Epithelial cell of esophagus (primary cell): ENCODE measurements at regions not wholly inside any gene's neighbourhood (a gene's known extent, or its start where the extent isn't known, plus 50 kb on each side); places are given as distances from the start of the nearest gene placed in this dataset.
A peak's percentile ranks its signal among the peaks of the same experiment; 100 is the strongest.

ENCODE experiments used
- DNase-seq: peaks from one replicate; pipeline ENCODE4 v3.0.0; 2010; ENCODE audit warnings: low read depth
- H3K4me3 ChIP-seq: 2 replicates; pipeline ENCODE4 v1.5.1; 2011; ENCODE audit warnings: mild to moderate bottlenecking, low read length, control low read depth
- TF ChIP-seq, protein P1 (sequence below): IDR thresholded peaks from 2 replicates; pipeline ENCODE4 v1.5.1; 2011; ENCODE audit warnings: low read depth, mild to moderate bottlenecking, low read length, control low read depth, inconsistent platforms; ENCODE audit not compliant: insufficient read depth; ENCODE audit errors: missing control alignments

DNA sequence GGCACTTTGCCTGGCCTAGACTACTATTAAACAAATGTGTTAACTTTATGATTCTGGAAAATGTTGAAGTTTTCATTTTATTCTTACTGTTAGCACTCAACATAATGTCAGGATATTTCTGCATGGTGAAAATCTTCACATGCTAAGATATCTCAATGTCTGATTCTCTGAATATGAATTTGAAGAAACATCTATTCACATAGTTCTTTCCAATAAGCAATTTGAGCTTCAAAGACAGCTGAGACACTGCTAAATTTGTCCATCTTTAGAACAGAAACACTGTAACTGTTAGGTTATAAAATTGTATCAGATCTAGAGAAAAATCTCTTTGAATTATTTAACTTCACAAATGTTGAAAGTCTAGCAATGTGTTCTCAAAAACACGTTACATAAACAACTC, 970.2 kb downstream of the PLOD2 start:
- no peak overlapping the region for H3K4me3 ChIP-seq
- TF ChIP-seq, protein P1, sequence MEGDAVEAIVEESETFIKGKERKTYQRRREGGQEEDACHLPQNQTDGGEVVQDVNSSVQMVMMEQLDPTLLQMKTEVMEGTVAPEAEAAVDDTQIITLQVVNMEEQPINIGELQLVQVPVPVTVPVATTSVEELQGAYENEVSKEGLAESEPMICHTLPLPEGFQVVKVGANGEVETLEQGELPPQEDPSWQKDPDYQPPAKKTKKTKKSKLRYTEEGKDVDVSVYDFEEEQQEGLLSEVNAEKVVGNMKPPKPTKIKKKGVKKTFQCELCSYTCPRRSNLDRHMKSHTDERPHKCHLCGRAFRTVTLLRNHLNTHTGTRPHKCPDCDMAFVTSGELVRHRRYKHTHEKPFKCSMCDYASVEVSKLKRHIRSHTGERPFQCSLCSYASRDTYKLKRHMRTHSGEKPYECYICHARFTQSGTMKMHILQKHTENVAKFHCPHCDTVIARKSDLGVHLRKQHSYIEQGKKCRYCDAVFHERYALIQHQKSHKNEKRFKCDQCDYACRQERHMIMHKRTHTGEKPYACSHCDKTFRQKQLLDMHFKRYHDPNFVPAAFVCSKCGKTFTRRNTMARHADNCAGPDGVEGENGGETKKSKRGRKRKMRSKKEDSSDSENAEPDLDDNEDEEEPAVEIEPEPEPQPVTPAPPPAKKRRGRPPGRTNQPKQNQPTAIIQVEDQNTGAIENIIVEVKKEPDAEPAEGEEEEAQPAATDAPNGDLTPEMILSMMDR, result no peak
- DNase-seq, result no peak

DNA sequence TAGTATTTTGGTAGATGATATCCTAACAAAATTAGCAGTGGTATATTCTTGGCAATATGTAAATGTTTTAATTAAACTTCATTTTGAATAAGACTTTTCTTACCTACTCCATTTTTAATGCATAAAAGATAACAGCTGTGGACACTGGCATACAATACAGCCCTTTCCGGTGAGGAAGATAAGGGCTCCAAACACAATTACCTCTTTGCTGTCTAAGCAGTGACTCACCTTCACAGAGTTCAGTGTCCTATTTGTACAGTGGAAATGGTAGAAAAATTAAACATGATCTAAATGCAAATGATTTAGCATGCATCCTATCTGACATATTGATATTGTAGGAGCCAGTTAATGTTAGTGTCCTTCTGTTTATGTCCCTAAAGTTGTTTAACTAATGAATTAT, 969.4 kb downstream of the PLOD2 start:
- TF ChIP-seq, protein P1, result no peak
- peak; percentile 8 for DNase-seq
- no peak overlapping the region for H3K4me3 ChIP-seq

DNA sequence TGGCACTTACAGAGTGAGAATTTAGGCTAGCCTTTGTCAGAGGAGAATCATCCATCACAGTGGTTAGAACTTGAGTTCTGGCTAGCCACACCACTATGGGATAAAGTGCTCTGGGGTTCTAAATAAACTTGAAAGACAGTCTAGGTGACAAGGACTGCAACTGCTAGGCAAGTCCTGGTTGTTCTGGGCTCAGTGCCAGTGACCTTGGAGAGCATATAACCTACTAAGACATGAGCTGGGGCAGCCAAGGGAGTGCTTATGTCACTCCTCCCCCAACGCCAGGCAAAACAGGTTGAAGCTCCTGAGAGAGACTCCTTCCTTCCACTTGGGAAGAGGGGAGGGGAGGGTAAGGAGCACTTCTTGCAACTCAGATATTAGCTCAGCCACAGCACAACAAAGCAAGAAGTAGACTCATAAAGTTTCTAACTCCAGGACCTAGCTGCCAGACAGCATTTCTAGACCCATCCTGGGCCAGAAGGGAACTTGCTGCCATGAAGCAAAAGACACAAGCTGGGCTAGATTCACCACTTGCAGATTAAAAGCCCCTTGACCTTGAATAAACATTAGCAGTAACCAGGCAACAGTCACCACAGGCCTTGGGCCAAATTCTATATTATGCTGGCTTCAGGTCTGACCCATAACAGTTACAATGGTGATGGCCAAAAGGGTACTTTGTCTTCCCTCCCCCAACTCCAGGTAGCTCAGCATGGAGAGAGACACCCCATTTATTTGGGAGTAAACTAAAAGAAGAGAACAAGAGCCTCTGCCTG, 963.7 kb downstream of the PLOD2 start:
- no peak for DNase-seq
- H3K4me3 ChIP-seq, result no peak overlapping the region
- TF ChIP-seq, protein P1, result no peak

DNA sequence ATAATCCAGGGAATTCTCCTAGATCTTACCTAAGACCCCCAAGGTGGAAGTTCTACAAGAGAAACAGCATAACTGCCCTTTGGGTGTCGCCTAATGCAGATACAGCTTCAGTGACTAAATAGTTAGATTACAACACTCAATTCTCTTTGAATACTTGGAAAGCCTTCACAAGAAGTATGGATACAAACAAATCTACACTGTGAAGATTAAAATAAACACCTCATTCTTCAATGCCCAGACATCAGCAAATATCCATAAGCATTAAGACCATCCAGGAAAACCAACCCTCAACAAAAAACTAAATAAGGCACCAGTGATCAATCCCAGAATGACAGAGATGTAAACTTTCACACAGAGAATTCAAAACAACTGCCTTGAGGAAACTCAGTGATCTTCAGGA, 963.2 kb downstream of the PLOD2 start:
- TF ChIP-seq, protein P1, result no peak
- H3K4me3 ChIP-seq, result no peak overlapping the region
- no peak for DNase-seq

DNA sequence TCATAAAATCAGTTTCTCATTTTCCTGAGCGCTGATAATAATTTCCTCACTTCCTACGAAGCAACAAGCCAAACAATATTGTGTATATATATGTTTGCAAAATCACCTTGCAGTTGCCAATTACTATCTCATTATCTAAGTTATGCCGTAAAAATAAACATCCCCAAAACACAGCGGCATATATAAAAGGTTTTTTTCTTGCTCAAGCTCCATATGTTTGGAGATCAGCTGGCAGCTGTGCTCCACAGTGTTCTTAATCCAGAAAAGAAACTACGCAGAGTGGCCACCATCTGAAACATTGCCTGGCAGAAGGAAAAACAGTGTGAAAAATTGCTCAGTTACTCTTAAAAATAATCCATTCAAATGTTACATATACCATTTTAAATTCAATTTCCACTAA, 951.4 kb downstream of the PLOD2 start:
- DNase-seq, result no peak
- TF ChIP-seq, protein P1, result no peak
- H3K4me3 ChIP-seq, result no peak overlapping the region

DNA sequence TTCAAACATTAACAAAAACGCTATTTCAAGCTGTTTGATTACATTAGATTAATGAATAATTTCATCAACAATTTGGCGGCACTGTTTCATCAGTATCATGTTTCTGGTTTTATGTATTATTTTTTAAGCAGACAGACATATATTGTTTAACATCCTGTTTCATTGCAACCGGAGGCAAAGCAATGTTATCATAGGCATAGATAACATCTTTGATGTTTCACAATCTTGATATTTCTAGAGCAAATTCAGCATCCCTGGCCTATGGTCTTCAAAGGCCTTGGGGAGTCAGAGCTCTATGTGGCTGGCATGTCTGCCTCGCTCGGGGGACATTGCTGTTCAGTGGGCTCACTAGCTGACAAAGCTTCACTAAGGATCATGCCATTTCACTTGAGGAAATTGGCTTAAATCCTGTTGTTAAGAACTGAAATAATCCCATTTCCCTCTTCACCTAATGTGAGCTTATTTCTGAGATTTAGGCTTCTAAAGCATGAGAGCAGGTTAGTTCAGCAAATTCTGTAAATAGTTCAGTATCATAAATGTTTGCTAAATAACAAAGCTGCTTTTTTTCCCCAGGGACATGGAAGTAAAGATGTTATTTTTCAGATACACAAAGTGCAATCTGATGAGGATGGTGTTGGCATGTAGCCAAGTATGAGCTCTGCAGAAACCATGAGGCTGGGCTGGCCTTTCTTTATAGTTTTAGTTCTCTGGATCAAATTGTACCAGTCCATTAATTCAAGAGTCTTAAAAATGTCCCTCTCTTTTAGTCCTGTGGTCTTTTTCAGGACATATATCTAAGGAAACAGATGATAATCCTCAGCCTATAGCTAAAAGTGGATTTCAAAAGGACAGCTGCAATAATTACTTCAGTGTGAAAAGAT, 941.4 kb downstream of the PLOD2 start:
- no peak overlapping the region for H3K4me3 ChIP-seq
- TF ChIP-seq, protein P1, result no peak
- no peak for DNase-seq
